Medulla oblongata (tissue), 1 donor: ENCODE measurements at regions not wholly inside any gene's neighbourhood (a gene's known extent, or its start where the extent isn't known, plus 50 kb on each side); places are given as distances from the start of the nearest gene placed in this dataset.

Source experiments
- DNase-seq: peaks from one replicate; pipeline ENCODE4 v3.0.0-alpha.2; 2015; ENCODE audit errors: extremely low spot score

DNA sequence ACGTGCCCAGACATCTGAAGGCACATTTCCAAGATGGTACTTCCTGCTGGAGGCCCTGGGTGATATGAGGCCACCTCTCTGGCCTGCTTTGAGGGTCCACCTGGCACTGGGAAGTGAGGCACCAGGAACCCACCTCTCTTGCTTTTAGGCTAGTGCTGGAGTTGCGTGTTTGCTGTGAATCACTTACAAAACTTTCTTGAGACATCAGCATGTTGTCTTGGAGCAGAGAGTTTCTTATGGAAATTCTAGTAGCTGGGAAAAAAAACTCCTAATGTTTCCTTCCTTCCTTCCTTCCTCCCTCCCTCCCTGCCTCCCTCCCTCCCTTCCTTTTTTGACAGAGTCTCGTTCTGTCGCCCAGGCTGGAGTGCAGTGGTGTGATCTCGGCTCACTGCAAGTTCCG is 341.3 kb downstream of the MIAT start:
- DNase-seq, result no peak

DNA sequence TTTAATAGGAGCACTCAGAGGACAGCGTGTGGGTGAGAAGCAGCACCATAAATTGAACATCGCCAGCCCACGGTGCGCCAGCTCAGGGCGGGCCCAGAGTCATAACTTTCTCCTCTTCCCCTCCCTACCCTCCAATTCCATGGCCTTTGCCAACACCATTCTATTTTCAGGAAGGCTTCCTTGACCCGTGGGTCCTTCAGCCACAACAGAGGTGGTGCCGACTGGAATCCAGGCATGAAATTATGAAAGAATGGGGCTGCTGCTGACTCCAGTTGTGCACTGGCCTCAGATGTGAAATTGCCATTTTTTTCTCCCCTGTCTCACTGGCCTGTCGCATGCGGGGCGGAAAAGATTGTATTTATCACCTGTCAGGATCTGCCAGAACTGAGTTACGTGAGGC is 345.9 kb downstream of the MIAT start:
- DNase-seq, result no peak

DNA sequence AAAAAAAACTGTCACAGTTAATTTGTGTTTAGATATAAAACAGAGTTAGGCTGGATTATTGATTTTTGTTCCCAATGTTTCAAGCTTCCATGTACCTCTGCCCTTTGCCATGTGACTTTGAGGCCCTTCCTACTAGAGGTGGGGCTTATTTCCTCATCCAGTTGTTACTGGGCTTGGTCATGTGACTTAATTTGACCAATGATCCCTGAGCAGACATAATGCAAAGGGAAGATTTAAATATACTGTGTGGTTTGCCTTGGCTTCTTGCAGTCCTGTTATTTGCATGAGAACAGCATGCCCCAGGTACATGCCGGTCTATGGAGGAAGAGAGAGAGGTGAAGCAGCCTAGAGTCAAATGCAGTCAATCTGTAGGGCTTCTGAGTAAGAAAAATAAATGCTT is 347.0 kb downstream of the MIAT start:
- no peak for DNase-seq

DNA sequence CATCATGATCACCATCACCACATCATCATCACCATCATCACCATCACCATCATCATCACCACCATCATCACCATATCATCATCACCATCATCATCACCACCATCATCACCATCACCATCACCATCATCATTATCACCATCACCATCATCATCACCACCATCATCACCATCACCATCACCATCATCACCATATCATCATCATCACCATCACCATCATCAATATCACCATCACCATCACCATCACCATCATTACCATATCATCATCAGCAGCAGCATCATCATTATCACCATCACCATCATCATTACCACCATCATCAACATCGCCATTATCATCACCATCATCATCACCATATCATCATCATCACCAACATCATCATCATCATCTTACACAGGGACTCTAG is 351.1 kb downstream of the MIAT start:
- DNase-seq, result no peak

DNA sequence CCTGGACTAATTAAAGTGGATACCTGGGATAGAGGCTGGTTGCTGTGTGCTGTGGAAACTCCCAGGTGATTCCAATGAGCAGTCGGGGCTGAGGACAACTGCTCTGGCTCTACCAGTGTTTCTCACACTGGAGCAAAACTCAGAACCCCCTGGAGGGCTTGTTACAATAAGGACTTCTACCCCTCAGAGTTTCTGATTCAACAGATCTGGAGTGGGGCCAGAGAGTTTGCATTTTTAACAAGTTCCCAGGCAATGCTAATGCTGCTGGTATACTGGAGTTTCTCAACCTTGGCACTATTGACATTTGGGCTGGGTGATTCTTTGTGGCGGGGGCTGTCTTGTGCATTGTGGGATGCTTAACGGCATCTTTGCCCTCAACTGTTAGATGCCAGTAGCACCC is 353.7 kb downstream of the MIAT start:
- no peak for DNase-seq

GRCh38 chr22:27011717-27012116 is 354.3 kb downstream of the MIAT start:
- DNase-seq, result no peak

DNA sequence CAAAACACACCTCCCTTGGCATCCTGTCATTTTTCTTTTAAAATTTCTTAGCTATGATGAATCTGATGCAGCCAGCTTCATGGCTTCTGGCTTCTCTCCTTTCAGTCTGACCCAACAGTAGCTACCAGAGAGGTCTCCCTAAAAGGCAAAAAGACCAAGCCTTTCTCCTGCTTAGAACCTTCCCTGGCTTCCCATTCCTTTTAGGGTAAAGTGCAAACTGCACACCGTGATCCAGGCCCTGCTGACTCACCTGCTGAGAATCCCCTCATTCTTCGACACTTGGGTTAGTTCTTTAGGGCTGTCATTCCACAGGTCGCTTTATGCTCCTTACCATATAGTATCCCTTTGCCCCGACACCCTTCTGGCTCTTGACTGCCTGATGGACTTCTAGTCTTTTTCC is 362.4 kb downstream of the MIAT start:
- DNase-seq, result no peak

DNA sequence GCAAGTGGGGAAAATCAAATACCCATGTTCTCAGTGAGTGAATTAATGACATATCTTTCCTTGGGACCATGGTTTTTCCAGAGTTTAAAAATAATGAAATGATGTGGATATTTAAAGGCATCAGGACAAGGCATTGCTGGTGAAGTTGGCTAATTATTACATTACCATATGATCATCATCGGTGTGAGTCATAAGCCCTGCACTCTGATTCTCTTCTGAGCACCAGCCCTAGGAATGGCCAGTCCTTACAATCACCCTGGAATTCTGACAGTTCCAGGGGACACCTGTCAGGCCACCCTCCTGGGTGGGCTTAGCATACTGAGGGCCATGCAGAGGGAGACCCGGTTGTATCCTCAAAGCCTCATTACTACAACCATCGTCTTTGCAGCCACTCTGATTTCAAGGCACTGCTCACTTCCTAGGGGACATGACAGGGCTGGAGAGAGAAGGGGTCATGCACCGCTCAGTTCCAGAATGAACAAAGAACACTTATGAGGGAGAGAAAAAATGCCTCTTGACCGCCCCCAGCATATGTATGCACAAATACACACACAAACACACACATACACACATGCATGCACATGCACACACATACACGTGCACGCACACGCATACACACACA is 365.0 kb downstream of the MIAT start:
- no peak for DNase-seq

GRCh38 chr22:27022896-27023361 is 365.5 kb downstream of the MIAT start:
- no peak for DNase-seq

- no peak for DNase-seq
These were observed 366.2 kb downstream of the MIAT start for GRCh38 chr22:27023591-27023990.

DNA sequence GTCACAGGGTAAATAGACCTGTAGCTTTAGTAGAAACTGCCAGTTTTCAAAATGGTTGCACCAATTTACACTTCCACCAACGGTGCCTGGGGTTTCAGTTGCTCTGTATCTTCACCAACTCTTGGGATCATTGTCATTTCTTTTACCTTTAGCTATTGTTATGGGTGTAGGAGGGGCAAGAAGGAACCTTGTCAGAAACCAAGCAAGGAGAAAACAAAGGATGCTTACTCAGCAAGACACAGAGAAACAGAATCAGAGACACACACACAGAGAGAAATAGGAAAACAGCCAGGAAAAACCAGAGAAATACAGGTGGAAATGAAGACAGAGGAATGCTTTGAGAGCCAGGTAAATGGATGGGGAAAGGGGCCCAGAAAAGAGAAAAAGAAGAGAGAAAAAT is 367.6 kb downstream of the MIAT start:
- no peak for DNase-seq

DNA sequence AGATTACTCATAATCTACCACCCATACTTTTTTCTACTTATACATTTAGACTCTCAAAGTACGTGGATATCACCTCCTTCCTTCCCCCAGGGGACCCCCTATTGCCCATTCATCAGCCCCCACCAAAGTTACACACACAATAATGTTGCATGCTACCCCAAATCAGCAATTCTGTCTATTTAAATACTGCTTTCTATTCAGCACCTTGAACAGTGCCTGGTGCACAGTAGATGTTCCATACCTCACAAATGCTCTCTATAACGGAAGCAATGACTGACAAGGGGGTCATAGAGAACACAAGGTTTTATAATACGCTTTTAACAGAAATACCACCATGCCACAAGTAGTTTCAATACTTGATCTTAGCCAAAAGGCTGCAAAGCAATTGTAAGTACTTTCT is 370.7 kb downstream of the MIAT start:
- no peak for DNase-seq

- no peak for DNase-seq
These were observed 372.3 kb downstream of the MIAT start for GRCh38 chr22:27029584-27030130.

- peak; percentile 56 for DNase-seq
These were observed 374.8 kb downstream of the MIAT start for GRCh38 chr22:27032091-27032761.

GRCh38 chr22:27041745-27042310 is 384.4 kb downstream of the MIAT start:
- DNase-seq, result no peak

DNA sequence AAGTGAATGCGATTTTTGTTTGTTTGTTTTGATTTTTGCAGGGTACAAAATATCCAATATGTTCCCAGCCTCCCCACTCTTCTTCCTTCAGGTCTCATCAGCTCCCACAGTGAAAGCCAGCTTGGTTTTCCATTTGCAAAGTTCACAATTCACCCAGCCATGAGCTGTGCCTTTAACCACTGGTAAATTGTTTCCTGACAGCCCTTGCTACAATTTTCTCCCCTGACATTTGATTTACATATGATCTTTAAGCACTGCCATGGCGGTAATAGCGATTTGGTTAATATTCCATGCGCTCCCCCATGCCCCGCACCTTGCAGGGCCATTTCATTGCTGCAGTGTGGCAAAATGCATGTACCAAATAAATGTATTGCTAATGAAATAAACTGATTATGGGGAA is 385.9 kb downstream of the MIAT start:
- DNase-seq, result no peak

DNA sequence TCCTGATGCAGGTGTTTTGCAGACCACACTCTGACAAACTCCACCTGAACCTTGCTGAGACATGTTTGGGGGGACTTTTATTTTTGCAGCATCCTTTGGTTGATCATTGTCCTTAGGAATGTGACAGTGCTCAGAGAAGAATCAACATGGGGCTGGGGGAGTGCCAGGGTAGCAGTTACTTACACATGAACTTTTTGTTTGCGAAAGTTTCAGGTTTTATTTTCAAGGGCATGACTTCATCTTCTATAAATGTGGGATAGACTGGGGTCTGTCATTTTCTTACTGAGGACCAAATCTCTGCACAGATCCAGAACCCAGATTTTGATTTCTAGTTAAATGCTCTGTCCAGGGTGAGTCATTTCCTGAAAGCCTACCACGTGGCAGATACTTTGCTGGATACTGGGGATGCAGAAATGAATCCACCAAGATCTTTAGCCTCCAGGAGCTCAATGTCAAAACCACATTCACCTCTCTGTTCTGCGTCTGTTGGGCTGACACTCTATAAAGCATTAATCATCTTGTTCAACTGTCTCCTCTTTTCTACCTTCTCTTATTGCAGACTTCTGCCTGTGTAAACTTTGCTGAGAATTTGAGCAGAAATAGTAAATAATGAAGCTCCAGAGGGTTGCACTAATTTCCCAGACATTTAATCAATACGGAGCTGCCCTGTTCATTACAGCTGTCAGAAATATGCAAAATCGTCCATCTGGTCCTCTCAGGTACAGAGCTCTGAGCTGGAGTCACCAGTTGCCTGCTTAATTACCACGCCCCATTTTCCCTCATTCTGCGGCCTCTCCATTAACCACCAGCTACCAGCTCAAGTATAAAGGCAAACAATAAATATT is 387.9 kb downstream of the MIAT start:
- no peak for DNase-seq

DNA sequence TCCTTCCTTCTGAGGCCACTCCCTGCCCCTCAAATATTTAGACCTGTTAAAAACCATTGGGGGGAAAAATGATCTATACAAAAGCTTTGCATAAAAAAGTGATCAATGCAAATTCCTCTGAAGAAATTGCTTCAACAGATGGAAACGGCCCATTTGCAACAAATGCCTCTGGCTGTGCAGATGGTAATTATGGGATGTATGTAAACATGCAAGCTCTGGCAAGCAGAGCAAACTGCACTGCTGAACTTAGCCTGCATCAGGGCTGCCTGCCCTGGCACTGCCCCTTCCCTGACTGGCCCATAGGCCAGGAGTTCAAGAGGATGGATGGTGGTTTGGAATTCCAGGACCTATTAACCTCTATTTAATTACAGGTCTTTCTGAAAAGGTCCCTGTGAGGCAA is 388.7 kb downstream of the MIAT start:
- no peak for DNase-seq

GRCh38 chr22:27046603-27047002 is 389.2 kb downstream of the MIAT start:
- DNase-seq, result no peak

GRCh38 chr22:27050771-27051170 is 393.4 kb downstream of the MIAT start:
- DNase-seq, result no peak

DNA sequence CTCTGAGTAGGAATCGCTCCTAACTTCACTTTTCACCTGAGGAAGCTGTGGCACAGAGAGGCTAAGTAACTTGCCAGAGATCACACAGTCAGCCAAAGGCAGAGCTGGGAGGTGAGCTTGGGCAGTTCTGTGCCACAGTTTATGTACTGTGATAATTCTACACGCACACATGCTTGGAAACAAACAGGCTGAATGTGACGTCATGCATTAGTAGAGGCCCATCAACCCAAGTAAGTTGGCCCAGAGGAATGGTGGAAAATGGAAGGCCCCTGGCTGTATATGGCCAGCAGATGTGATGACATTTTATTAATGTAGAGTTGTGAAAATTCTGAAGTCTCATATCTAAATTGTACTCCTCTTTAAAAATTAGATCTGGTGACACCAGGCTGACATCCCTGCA is 394.0 kb downstream of the MIAT start:
- no peak for DNase-seq

- DNase-seq, result no peak
These were observed 400.3 kb downstream of the MIAT start for GRCh38 chr22:27057717-27058116.
